Lower leg skin (tissue), 3 donors: ENCODE measurements at regions not wholly inside any gene's neighbourhood (a gene's known extent, or its start where the extent isn't known, plus 50 kb on each side); places are given as distances from the start of the nearest gene placed in this dataset.

Source experiments
- CTCF ChIP-seq, 3 donors: fragments of 450-650 bp; IDR thresholded peaks; one replicate each; pipeline ENCODE4 v1.5.1; 2016; ENCODE audit warnings: antibody characterized with exemption in 3 of 3, mild to moderate bottlenecking in 3 of 3, moderate library complexity in 2 of 3
- POLR2A ChIP-seq, 2 donors: fragments of 450-650 bp; IDR thresholded peaks; one replicate each; pipeline ENCODE4 v1.6.1; 2016 to 2017; ENCODE audit warnings: antibody characterized with exemption in 2 of 2, mild to moderate bottlenecking in 1 of 2, moderate library complexity in 1 of 2

- TF ChIP-seq CTCF (IDR thresholded peaks at IDR 0.05) (no peak), POLR2A (IDR thresholded peaks at IDR 0.05) (no peak)
Observed at GRCh38 chr7:9026121-9026520, 592.7 kb downstream of the NXPH1 start.
